Activated CD8-positive, alpha-beta memory T cell treated with anti-CD3 and anti-CD28 coated beads for 4 hours (primary cell): ENCODE measurements at regions not wholly inside any gene's neighbourhood (a gene's known extent, or its start where the extent isn't known, plus 50 kb on each side); places are given as distances from the start of the nearest gene placed in this dataset.
"Not testable (repeated sequence)": the region's sequence is repeated elsewhere in the genome, so short reads cannot be mapped to it uniquely, and the experiment has no call there.

ENCODE experiments used
- DNase-seq, 2 donors: peaks; one replicate each; pipeline ENCODE4 v3.0.0-alpha.2; 2020; ENCODE audit warnings: low read depth in 2 of 2

DNA sequence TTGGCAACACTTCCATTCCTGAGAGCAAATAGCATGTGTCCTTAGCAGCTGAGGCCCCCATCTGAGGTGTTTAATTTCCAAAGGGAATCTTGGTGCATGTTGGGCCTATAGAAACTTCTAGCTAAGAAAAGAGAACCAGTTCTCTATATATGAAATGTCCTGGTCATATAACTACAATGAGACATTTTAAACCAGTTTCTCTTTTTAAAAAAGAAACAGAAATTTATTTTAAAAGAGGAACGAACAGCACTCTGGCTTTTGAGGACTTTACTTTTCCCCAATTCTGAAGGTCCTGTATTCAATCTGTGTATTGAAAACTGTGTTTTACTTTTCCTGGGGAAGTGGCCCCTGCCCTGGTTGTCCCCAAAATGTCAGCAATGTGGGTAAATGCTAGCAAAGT lies 94.0 kb upstream of the FOXN2 start:
- no peak for DNase-seq

DNA sequence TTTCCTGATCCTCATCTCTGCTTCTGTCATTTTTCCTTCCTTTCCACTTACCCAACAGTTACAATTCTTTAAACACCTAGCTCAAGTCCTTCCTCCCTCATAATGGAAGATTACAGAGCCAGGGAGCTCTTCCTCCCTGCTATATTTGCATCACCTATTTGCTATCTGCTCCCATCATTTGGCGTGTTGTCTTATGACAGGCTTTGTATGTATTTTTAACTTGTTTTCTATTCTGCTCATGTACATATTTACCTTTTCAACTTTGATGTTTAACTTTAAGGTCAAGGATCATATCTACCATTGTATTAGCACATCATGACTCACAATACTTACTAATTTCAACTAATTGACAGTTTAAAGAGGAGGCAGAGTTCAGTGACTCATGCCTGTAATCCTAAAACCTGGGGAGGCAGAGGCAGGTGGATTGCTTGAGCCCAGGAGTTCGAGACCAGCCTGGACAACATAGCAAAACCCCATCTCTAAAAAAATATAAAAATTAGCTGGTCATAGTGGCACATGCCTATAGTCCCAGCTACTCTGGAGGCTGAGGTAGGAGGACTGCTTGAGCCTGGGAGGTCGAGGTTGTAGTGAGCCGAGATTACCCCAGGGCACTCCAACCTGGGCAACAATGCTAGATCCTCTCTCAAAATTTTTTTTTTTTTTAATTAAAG lies 92.5 kb upstream of the FOXN2 start:
- DNase-seq: no peak

DNA sequence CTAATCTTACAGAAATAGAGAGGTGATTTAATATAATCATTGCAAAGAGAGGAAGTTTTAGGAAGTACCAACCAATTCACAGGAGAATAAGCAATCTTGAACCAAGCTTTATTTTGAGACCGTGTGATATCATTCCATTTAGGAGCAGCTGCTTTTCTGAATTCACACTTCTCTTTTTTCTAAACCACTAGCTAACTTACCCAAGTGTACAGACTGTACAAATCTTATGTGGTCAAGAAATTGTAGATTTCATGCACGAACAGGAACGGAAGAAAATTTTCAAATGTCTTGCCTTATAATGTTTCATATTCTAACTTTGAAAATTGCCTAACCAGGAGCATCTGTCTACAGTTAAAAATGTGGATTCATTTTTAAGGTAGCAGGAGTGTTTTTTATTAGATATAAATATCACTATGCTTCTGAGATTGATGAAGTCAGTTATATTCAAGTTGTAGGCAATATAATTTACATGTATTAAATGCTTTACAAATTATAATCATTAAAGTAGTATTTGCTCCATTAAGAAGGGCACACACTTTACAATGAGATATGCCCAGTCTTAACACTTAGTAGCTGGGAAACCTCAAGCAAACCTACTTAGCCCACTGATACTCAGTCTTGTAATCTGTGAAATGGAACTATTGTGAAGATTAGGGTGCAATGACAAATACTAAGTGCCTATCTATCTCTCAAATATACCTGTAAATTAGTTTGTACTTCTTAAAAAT lies 86.7 kb upstream of the FOXN2 start:
- DNase-seq: no peak

DNA sequence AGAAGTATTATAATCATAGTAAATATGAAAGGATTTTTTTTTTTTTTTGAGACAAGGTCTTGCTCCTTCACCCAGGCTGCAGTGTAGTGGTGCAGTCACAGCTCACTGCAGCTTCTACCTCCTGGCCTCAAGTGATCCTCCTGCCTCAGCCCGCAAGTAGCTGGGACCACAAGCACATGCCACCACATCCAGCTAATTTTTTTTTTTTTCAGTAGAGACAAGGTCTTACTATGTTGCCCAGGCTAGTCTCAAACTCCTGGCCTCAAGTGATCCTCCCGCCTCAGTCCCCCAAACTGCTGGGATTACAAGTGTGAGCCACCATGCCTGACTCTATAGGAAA lies 86.2 kb upstream of the FOXN2 start:
- no peak for DNase-seq

DNA sequence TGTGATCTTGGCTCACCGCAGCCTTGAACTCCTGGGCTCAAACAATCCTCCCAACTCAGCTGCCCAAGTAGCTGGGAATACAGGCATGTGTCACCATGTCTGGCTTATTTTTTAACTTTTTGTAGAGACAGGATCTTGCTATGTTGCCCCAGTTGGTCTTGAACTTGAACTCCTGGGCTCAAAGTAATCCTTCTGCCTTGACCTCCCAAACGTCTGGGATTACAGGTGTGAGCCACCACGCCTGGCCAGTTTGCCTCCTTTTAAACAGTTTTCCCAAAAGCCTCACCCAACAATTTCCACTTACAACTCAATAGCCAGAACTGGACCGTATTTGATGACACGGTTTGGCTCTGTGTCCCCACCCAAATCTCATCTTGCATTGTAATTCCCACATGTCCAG lies 85.4 kb upstream of the FOXN2 start:
- DNase-seq: no peak

DNA sequence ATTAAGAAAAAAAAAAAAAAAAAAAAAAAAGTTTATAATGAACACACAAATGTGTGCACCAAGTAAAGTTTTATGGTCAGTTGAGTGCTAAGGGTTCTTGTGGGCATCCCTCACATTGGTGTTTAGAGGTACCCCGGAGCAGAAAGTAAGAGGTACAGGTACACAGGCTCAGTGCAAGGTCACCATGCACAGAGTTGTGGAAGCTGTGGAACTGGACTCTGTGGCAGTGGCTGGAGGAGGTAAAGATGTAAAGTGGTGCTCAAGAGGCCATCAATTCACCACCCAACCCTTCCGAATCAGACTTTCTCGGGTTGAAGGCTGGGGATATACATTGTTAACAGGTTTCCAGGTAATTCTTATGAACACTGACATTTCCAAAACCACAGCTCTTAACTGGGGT lies 83.6 kb upstream of the FOXN2 start:
- DNase-seq: no peak

DNA sequence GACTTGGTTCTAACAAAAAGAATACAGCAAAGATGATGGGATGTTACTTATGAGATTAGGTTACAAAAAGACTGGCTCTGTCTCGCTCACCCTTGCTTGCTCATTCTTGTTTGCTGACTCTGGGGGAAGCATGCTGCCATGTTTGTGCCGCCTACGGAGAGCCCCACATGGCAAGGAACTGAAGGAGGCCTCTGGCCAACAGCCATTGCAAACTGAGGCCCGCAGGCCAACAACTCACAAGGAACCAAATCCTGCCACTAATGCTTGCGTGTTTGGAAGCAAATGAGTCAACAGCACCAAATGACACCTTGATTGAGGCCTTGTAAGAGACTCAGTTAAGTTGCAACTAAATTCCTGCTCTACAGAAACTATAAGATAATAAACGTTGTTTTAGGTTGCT lies 82.1 kb upstream of the FOXN2 start:
- DNase-seq: no peak

DNA sequence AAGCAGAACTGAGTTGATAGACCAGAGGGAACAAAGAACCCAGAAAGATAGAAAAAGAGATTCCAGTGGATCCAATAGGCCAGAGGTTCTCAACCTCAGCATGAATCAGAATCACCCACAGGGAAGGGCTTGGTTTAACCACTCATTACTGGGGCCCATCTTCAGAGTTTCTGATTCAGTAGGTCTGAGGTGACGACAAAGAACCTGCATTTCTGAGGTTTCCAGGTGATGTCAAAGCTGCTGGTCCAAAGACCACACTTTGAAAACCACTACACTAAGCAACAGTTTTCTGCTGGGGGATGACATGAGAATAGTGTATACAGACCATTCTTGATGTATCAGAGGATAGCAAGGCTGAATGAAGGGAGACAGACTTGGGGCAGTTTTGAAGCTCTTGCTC lies 81.5 kb upstream of the FOXN2 start:
- DNase-seq: no peak

DNA sequence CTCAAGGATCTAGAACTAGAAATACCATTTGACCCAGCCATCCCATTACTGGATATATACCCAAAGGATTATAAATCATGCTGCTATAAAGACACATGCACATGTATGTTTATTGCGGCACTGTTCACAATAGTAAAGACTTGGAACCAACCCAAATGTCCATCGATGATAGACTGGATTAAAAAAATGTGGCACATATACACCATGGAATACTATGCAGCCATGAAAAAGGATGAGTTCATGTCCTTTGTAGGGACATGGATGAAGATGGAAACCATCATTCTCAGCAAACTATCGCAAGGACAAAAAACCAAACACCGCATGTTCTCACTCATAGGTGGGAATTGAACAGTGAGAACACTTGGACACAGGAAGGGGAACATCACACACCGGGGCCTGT lies 80.7 kb upstream of the FOXN2 start:
- DNase-seq: not testable (repeated sequence)

DNA sequence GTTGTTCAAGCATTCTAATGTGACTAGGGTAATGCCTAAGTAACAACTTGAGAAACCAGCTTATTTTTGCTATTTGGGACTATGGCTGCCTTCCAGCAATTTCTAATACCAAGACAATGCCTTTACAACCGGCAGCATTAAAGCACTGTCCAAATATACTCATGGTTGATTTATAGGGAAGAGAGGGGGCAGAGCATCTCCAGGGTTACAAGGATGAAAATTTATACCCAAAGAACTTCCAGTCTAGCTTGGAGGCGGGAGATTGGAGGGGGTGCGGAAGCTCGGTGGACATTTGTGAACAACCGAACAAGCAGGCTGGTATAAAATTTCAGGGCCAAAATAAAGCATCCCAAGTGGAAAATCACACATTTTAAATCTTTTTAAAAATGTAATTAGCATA lies 79.4 kb upstream of the FOXN2 start:
- DNase-seq: no peak

DNA sequence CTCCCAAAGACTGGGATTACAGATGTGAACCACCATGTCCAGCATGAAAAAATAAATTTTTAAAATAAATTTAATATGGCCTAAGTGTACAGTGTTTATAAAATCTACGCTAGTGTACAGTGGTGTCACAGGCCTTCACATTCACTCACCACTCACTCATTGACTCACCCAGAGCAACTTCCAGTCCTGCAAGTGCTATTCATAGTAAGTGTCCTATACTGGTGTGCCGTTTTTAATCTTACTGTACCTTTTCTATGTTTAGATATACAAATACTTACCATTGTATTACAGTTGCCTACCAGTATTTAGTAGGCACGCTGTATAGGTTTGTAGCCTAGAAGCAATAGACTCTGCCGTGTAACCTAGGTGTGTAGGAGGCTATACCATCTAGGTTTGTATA lies 76.1 kb upstream of the FOXN2 start:
- DNase-seq: no peak

DNA sequence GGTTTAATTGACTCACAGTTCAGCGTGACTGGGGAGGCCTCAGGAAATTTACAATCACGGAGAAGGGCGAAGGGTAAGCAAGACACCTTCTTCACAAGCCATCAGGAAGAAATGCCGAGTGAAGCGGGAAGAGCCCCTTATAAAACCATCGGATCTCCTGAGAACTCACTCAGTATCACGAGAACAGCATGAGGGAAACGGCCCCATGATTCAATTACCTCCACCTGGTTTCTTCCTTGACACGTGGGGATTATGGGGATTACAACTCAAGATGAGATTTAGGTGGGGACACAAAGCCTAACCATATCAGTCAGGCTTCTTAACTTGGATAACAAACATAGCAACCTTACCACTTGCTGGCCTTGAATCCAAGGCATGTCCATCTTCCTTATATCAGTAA lies 73.6 kb upstream of the FOXN2 start:
- DNase-seq: no peak

DNA sequence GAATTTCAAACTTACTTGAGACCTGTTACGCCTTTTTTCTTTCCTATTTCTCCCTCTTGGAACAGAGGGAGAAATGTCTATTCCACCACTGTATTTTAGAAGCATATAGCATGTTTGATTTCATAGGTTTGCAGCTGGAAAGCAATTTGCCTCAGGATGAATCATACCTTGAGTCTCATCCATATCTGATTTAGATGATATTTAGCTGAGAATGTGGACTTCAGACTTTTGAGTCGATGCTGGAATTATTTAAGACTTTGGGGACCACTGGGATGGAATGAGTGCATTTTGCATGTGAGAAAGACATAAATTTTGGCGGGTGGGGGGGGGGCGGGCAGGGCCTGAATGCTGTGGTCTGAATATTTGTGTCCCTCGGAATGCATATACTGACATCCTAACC lies 67.3 kb upstream of the FOXN2 start:
- no peak for DNase-seq

DNA sequence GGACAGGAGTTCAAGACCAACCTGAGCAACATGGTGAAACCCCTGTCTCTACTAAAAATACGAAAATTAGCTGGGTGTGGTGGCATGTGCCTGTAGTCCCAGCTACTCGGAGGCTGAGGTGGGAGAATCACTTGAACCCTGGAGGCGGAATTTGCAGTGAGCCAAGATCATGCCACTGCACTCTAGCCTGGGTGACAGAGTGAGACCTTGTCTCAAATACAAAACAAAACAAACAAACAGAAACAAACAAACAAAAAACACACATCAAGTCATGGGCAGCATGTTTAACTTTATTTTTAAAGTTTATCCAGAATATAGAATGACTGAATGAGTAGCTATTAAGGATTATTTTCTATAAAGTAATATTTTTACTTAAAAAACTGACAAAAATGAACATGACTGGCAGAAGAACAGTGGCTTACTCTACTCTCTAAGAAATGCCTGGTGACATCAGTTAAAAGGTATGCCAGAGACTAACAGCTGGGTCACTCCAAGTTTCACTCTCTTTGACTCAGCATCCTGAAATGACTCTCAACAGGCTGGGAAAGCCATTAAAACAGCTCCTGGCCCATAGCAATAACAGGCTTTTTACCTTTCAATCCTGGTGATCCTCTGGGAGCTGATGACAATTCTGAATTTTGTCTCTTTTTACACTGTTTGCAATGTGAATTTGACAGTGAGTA lies 66.1 kb upstream of the FOXN2 start:
- DNase-seq: no peak

DNA sequence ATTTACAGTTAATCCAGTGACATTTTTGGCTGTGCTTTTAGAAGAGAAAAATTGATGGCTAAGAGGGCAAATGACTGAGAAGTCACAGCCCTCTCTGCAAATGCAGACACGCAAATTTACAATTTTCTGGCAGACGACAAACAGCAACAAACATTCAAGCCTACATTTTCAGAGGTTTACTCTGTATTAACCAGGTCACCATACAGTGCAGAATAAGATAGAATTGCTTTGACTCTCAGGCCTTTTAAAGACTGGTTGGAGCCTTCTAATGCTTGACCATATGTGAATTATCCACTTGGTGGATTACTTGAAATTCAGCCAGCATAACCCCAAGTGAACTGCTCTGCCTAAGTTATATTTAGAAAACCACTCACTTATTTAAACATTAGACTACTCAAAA lies 65.5 kb upstream of the FOXN2 start:
- DNase-seq: no peak

DNA sequence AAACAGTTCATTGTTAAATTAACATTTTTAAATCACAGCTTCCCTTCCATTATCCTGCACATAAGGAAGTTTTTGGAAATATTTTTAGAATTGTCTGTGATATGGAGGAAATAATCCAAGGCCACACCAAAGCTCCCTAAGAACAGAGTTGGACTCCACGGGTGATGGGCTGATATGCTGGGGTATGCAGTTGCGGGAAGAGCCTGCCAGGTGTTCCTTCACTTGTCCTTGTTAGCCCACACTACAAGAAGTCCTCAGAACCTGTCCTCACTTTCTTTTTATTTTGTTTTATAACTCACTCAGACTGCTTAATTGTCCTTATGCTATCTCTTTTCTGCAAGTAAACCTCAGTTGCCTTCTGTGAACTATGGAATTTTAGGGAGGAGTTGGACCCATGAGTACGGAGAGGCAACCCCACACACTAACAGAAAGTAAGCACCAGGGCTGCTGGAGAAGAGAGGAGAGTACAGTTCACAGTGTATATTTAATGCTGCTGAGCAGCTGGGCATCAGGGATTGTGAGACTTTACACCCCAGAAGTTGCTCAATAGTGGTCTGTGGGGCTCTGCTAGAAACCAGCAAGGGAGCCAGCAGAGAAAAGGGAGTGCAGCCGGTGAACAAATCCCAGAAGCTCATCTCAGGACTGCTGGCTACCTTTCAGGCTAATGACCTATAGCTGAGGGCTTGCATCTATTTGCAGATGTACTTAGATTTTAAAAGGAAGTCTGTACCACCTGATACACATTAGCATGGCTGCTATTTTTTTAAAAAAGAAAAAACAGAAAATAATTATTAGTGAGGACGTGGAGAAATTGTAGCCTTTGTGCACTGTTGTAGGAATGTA lies 64.6 kb upstream of the FOXN2 start:
- DNase-seq: no peak

DNA sequence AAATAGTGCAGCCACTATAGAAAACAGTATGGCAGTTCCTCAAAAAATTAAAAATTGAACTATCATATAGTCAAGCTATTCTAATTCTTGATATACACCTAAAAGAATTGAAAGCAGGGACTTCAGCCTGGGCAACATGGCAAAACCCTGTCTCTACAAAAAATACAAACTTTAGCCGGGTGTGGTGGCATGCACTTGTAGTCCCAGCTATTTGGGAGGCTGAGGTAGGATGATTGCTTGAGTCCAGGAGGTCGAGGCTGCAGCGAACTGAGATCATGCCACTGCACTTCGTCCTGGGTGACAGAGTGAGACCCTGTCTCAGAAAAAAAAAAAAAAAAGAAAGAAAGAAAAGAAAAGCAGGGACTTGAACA lies 64.0 kb upstream of the FOXN2 start:
- DNase-seq: no peak

DNA sequence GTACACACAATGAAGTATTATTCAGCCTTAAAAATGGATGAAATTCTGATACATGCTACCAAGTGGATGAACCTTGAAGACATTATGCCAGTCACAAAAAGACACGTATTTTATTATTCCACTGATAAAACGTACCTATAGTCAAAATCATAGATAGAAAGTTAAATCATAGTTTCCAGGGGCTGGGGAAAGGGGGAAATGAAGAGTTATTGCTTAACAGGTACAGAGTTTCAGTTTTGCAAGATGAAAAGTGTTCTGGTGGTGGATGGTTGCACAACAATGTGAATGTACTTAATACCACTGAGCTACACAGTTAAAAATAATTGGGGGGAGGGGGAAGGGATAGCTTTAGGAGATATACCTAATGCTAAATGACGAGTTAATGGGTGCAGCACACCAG lies 63.5 kb upstream of the FOXN2 start:
- DNase-seq: no peak

DNA sequence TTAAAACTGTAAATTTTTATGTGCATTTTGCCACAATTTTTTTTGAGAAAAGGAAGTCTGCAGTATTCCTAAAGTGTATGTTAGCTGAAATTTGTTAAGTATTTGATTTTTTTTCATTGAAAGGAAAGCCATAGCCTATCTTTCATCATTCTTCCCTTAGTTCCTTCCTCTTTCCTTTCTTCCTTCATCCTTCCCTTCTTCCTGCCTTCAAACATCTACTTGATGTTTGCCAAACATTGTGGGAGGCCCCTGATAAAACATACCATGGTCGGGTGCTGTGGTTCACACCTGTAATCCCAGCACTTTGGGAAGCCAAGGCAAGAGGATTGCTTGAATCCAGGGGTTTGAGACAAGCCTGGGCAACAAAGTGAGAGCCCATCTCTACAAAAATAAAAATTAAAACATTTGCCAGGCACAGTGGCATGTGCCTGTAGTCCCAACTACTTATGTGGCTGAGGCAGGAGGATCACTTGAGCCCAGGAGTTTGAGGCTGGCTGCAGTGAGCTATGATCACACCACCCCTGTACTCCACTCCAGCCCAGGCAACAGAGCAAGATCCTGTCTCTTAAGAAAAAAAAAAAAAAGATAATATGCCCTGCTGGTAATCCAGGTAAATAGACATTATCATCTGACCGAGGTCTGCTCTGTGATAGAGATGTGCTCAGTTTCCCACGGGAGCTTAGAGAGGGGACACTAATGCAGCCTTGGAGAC lies 62.9 kb upstream of the FOXN2 start:
- no peak for DNase-seq

DNA sequence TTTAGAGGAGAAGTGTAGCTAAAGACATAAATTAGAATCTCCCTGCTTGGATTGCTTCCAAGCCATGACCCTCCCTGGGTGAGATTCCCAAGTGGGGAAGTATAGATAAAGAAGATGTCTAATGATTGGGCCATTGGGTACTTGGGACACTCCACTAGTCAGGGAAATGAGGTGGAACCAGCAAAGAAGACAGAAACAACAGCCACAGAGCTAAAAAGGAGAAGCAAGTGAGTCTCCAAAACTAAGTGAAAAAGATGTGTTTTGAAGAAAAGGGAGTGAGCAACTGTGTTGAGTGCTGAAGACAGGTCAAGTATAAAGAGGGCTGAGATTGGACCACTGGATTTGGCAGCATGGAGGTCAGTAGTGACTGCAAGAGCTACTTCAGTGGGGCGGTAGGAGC lies 61.2 kb upstream of the FOXN2 start:
- no peak for DNase-seq

DNA sequence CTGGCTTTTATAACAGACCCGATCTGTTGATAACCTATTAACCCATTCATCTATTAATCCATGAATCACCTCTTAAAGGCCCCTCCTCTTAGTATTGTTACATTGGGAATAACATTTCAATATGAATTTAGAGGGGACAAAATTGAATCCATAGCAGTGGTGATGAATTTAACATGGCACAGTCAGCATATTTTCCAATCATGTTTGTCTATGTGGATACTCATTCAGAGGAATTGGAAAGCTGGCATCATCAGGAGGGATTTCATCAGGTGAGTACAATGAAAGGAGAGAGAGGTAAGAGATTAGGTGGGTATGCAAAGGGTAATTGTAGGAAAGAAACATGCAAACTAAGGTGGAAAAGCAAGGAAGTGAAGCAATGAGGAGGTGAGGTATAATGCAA lies 59.6 kb upstream of the FOXN2 start:
- no peak for DNase-seq

DNA sequence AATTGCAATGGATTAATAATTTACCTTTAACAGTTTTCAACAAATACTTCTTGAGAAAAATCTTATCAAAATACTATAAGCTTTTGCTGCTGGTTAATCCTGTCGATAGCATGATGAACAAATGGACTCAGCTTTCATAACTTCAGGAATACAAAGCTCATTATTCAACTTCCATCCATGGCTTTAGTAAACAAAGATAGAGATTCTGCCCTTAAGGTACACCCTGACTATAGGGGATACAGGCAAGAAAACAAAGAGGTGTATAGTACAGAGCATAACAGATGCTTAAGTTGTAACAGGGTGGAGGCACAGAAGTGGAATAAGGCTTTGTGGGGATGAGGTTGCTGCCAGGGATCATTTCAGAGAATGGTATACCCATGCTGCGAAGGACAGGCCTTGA lies 57.0 kb upstream of the FOXN2 start:
- DNase-seq: no peak
